Fibroblast of the aortic adventitia (primary cell): ENCODE measurements at regions not wholly inside any gene's neighbourhood (a gene's known extent, or its start where the extent isn't known, plus 50 kb on each side); places are given as distances from the start of the nearest gene placed in this dataset. TPM values are rescaled to one million over a fixed set of nuclear protein-coding genes. Genes with fewer than 3 reads are reported as not detected.
A peak's percentile ranks its signal among the peaks of the same experiment; 100 is the strongest.

Experiments used
- DNase-seq: peaks from one replicate; pipeline ENCODE4 v3.0.0-alpha.2; 2010; ENCODE audit warnings: low read depth
- H3K4me3 ChIP-seq: 2 replicates; pipeline ENCODE4 v1.5.1; 2011; ENCODE audit warnings: low read depth, mild to moderate bottlenecking, control low read depth, low read length, moderate library complexity
- CTCF ChIP-seq: IDR thresholded peaks from 2 replicates; pipeline ENCODE4 v1.5.1; 2011; ENCODE audit warnings: mild to moderate bottlenecking, low read length, control low read depth, inconsistent platforms; ENCODE audit not compliant: insufficient read depth
- small RNA-seq: library from RNA; depleted of rRNA; stranded (forward); fragments of <200 nt; gene quantifications from one replicate; pipeline ENCODE3, GENCODE V24; 2012

DNA sequence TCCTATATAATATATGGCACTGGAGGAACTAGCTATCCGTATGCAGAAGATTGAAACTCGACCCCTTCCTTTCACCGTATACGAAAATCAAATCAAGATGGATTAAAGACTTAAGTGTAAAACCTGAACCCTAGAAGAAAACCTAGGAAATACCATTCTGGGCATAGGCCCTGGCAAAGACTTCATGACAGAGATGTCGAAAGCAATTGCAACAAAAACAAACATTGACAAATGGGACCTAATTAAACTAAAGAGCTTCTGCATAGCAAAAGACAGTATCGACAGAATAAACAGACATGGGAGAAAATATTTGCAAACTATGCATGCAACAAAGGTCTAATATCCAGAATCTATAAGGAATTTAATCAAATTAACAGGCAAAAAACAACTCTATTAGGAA is 61.4 kb upstream of the HDAC9 start:
- no peak for DNase-seq
- no peak for TF ChIP-seq CTCF
- no peak overlapping the region for H3K4me3 ChIP-seq

DNA sequence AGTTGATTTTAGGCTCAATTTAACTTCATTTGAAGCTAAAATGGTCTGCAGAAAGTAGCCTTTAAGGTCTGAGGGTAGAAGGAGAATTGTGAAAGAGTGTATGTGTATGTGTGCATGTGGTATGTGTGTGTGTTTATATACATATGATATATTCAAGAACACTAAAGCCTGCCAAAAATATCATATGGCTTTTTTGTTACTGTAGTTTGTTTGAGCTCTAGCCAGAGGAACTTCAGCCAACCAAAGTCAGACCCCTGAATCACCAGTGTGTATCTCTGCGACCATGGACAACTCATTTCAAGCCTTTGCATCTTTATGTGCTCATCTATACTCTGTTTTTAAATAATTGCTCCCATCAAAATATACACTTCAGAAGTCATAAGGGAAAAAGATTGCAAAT is 58.4 kb upstream of the HDAC9 start:
- no peak for TF ChIP-seq CTCF
- H3K4me3 ChIP-seq, result no peak overlapping the region
- DNase-seq, result peak; percentile 34

DNA sequence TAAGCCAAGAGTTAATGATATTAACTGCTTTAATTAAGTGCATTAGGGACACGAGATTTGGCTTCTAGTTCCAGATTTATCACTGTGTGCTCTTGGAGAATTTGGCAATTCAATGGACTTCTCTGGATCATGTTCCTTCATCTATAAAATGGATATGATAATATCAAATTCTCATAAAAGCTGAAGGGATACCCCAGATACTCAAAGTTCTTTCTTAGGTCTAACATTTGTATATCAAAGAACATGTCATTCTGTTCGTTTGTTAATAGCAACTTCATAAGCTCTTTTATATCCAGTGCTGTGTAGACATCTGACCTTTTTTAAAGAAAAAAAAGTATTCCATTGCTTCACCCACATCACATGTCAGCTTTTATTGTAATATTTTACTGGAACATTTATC is 54.6 kb upstream of the HDAC9 start:
- no peak overlapping the region for H3K4me3 ChIP-seq
- no peak for TF ChIP-seq CTCF
- no peak for DNase-seq

- no peak for DNase-seq
- no peak for TF ChIP-seq CTCF
- H3K4me3 ChIP-seq, result no peak overlapping the region
These were observed 50.7 kb upstream of the HDAC9 start for GRCh38 chr7:18444826-18445225.

DNA sequence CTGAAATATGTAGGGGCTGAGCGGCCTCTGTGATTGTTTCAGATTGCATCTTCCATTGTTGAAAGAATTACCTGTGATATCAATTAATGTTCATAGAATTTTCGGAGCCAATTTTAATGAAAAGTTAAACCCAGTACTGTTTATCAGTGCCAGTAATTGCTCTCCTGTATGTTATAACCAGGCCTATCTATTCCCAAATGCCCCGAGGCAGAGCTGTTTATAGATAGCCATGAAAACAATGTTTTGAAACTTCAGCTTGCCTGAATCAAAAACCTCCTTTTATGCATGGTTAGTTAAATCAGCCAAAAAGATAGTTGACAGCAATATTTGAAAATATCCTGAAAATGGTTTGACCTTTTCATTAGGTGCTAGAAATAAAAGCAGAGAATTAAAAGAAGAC is 50.1 kb upstream of the HDAC9 start:
- H3K4me3 ChIP-seq, result no peak overlapping the region
- no peak for DNase-seq
- TF ChIP-seq CTCF, result no peak

Small RNAs in the stretch of these regions (small RNA-seq; reads per million reads assigned to genes)
- not detected for gene MIR1302-6
